Activated B cell treated with CpG ODN at 0.5 μM for 24 hours (primary cell): ENCODE measurements at regions not wholly inside any gene's neighbourhood (a gene's known extent, or its start where the extent isn't known, plus 50 kb on each side); places are given as distances from the start of the nearest gene placed in this dataset.
A peak's percentile ranks its signal among the peaks of the same experiment; 100 is the strongest.
"Not testable (repeated sequence)": the region's sequence is repeated elsewhere in the genome, so short reads cannot be mapped to it uniquely, and the experiment has no call there.

Experiments used
- ATAC-seq: fragments of 200-7000 bp; cut with Tn5 transposase; one replicate; pipeline ENCODE4 v1.10.0; 2021; ENCODE audit warnings: low read depth, mild to moderate bottlenecking, moderate library complexity
- CTCF ChIA-PET: fragments of 350-600 bp; sonication (Branson Sonifier 250); formaldehyde crosslinking; loops from one replicate; lab custom pipeline; 2021; ENCODE audit warnings: antibody characterized with exemption; lab: Charles Lee
- POLR2A ChIA-PET: fragments of 350-600 bp; sonication (Branson Sonifier 250); formaldehyde crosslinking; loops from one replicate; lab custom pipeline; 2021; ENCODE audit warnings: antibody characterized with exemption; lab: Charles Lee
- DNase-seq: peaks from one replicate; pipeline ENCODE4 v3.0.0; 2022
- H3K27ac Mint-ChIP-seq: one replicate; pipeline ENCODE4 v1.8.0; 2020; ENCODE audit warnings: mixed read lengths
- H3K27me3 Mint-ChIP-seq: one replicate; pipeline ENCODE4 v1.8.0; 2021; ENCODE audit warnings: mixed read lengths
- H3K36me3 Mint-ChIP-seq: one replicate; pipeline ENCODE4 v1.8.0; 2021; ENCODE audit warnings: low read depth, mixed read lengths
- H3K4me1 Mint-ChIP-seq: one replicate; pipeline ENCODE4 v1.8.0; 2021; ENCODE audit warnings: mixed read lengths
- H3K4me3 Mint-ChIP-seq: one replicate; pipeline ENCODE4 v1.8.0; 2020; ENCODE audit warnings: mild to moderate bottlenecking, mixed read lengths
- H3K9me3 Mint-ChIP-seq: one replicate; pipeline ENCODE4 v1.8.0; 2020; ENCODE audit warnings: mixed read lengths
- intact Hi-C: fragments of 100-400 bp; cut with micrococcal nuclease; formaldehyde crosslinking; loops from one replicate; pipeline ENCODE4 v1.15.1; 2024

GRCh38 chrX:222800-223513 is 58.2 kb upstream of the PLCXD1 start:
- H3K4me1 Mint-ChIP-seq, H3K27ac Mint-ChIP-seq, H3K9me3 Mint-ChIP-seq, CTCF ChIA-PET, ATAC-seq, POLR2A ChIA-PET, intact Hi-C loops, DNase-seq, H3K36me3 Mint-ChIP-seq, H3K4me3 Mint-ChIP-seq, H3K27me3 Mint-ChIP-seq: not testable (repeated sequence)

GRCh38 chrX:223514-223854 is 57.7 kb upstream of the PLCXD1 start:
- H3K4me3 Mint-ChIP-seq, ATAC-seq, H3K36me3 Mint-ChIP-seq, POLR2A ChIA-PET, H3K27ac Mint-ChIP-seq, intact Hi-C loops, DNase-seq, H3K9me3 Mint-ChIP-seq, CTCF ChIA-PET, H3K4me1 Mint-ChIP-seq, H3K27me3 Mint-ChIP-seq: not testable (repeated sequence)

GRCh38 chrX:226474-227164 is 54.6 kb upstream of the PLCXD1 start:
- CTCF ChIA-PET, H3K9me3 Mint-ChIP-seq, intact Hi-C loops, H3K27ac Mint-ChIP-seq, H3K36me3 Mint-ChIP-seq, H3K27me3 Mint-ChIP-seq, H3K4me3 Mint-ChIP-seq, DNase-seq, POLR2A ChIA-PET, H3K4me1 Mint-ChIP-seq: not testable (repeated sequence)
- ATAC-seq = peak; percentile 34

- H3K4me3 Mint-ChIP-seq, H3K36me3 Mint-ChIP-seq, intact Hi-C loops, H3K4me1 Mint-ChIP-seq, POLR2A ChIA-PET, ATAC-seq, H3K27me3 Mint-ChIP-seq, H3K27ac Mint-ChIP-seq, H3K9me3 Mint-ChIP-seq, DNase-seq, CTCF ChIA-PET: not testable (repeated sequence)
These were observed 53.8 kb upstream of the PLCXD1 start for GRCh38 chrX:227396-227795.
